ENCODE measurements at regions not wholly inside any gene's neighbourhood (a gene's known extent, or its start where the extent isn't known, plus 50 kb on each side); places are given as distances from the start of the nearest gene placed in this dataset.
"Not testable (repeated sequence)": the region's sequence is repeated elsewhere in the genome, so short reads cannot be mapped to it uniquely, and the experiment has no call there.

DNA sequence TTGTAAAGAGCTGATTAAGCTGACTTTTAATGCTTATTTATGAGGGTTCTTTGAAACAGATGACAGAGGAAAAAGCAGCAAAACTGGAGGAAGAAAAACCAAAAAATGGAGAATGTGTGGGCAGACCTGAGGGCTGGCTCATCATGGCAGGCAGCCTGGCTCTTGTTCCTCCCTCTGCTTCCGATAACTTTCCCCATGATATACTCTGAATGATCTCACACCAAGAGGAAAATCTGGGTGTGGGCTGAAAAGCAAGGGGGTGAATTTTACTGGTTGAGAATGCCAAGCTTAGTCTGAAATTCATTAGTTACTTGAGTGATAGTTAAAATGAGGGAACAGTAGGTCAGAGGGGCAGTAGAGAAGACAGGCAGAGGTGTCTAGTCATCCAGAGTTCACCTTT lies 330.1 kb upstream of the PRICKLE1 start:
- DNase-seq (ENCODE audit: low spot score): no peak

DNA sequence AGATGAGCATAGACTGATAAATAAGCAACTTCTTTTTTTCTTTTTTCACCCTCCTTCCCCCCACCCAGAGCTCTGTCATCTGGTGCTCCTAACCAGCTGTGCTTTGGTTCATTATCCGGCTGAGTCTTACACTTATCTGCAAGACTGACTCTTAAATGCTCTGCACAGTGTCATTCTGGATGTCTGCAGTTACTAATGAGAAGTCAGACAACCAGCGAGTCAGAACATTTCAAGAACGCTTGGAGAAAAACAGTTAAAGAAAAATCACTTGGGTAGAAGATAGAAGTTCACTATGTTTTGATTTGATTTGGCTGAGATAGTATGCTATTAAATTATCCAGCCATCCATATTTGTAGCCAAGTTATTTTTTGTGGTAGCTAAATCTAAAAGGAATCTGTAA lies 328.9 kb upstream of the PRICKLE1 start:
- no peak for DNase-seq (ENCODE audit: low spot score)

- no peak for DNase-seq (ENCODE audit: low spot score)
These were observed 326.6 kb upstream of the PRICKLE1 start for GRCh38 chr12:42916143-42916542.

GRCh38 chr12:42915426-42915825 lies 325.9 kb upstream of the PRICKLE1 start:
- no peak for DNase-seq (ENCODE audit: low spot score)

DNA sequence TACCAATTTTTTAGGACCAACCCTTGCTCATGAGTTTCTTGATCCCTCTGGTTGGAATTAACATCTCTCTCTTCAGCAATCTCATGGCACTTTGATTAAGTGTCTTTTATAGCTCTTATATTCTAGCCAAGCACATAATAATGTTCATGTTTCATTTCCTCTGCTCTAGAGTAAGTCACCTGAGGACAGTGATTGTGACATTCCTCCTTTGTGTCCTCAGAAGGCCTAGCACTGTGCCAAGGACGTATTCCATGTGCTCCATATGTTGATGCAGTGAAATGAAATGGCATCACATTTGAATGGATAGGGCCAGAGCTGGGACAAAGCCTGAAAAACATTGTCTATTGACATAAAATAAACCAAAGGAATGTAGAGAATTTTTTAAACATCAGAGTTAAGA lies 322.8 kb upstream of the PRICKLE1 start:
- no peak for DNase-seq (ENCODE audit: low spot score)

- DNase-seq (ENCODE audit: low spot score): no peak
These were observed 321.1 kb upstream of the PRICKLE1 start for GRCh38 chr12:42910656-42911055.

- DNase-seq (ENCODE audit: low spot score): no peak
These were observed 319.2 kb upstream of the PRICKLE1 start for GRCh38 chr12:42908712-42909111.

DNA sequence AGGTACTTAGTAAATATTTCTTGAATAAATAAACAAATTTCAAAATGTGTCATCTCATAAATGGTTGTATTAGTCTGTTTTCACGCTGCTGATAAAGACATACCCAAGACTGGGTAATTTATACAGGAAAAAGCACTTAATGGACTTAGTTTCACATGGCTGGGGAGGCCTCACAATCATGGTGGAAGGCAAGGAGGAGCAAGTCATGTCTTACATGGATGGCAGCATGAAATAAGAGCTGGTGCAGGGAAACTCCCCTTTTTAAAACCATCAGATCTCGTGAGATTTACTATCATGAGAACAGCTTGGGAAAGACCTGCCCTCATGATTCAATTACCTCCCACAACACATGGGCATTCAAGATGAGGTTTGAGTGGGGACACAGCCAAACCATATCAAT lies 317.3 kb upstream of the PRICKLE1 start:
- not testable (repeated sequence) for DNase-seq (ENCODE audit: low spot score)

DNA sequence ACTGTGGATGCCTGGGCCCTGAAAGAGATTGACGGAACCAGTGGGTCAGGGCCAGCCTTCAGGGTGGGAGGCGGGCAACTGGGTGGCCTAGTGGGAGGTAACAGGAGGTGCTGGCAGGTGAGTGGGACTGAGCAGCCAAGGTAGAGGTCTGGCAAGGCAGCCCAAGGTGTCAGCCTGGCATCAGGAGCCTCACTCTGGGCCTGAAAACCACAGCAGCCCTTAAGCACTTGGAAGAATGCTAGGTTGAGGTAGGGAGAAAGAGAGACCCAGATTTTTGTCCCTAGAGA lies 315.8 kb upstream of the PRICKLE1 start:
- DNase-seq (ENCODE audit: low spot score): no peak

DNA sequence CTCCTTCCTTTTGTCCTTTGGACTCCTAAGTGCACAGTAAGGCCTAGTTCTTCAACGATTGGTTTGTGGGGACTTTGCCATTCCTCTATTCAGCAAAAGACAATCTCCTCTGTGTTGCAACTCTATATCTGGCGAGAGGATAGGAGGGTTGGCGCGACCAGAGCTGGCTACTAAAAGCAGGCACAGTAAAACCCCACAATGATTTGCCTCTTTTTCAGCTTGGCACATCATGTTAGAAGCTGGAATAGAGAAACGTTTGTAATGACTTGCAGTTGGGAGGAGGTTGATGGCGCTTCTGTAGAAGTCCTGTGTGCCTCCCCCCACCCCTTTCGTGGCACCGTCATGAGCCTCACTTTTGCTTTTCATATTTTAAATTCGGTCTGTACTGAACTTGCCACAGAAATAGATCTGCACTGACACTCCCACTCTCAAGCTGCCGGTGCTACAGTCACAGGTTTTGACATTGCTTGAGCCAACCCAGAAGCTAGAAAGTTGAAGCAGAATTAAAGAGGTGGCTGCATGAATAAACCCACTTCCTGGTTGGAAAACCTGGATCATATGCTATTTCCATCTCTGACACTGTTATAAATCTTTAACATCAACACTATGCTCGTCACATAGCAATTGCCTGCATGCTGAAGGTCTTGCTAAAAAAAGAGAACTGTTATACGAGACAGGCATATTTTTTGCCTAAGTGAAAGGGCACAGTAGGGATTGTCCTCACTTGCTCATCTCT lies 315.3 kb upstream of the PRICKLE1 start:
- no peak for DNase-seq (ENCODE audit: low spot score)

DNA sequence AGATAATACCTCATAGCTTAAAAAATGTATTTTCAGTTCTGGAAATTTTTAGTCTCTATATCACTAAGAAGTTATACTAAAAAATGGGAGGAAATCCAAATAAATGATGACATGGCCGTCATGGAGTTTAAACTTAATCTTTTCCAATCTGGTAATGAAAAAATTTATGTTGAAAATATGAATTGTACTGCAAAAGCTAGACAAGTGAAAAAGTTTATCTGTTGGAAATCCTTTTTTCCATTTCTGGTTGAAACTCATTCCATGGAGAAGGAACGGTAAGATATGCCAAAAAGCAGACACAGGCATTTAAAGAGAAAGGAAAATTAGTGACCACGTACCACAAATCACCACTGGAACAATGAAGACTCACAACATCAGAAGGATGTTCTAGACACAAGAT lies 314.2 kb upstream of the PRICKLE1 start:
- DNase-seq (ENCODE audit: low spot score): no peak

- no peak for DNase-seq (ENCODE audit: low spot score)
These were observed 312.5 kb upstream of the PRICKLE1 start for GRCh38 chr12:42902001-42902400.

DNA sequence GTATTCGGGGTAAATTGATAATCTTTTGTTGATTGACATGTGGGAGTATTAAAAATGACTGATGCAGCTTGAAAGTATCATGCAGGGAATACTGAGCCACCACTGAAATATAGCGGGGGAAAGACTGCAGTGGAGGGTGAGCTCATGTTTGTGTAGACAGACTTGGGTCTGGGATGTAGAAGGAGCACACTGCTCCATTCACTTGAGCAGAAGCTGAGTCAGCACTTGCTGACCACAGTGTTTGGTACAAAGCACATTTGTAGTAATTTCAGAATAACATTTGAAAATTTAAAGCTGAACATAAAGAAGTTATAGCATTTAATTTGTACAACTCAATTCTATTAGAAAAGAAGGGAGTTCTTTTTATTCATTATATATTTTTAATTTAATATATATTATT lies 304.3 kb upstream of the PRICKLE1 start:
- DNase-seq (ENCODE audit: low spot score): no peak

- DNase-seq (ENCODE audit: low spot score): no peak
These were observed 303.4 kb upstream of the PRICKLE1 start for GRCh38 chr12:42892702-42893551.

GRCh38 chr12:42887657-42888056 lies 298.1 kb upstream of the PRICKLE1 start:
- DNase-seq (ENCODE audit: low spot score): no peak

- DNase-seq (ENCODE audit: low spot score): no peak
These were observed 296.6 kb upstream of the PRICKLE1 start for GRCh38 chr12:42886160-42886559.

GRCh38 chr12:42885677-42886076 lies 296.1 kb upstream of the PRICKLE1 start:
- no peak for DNase-seq (ENCODE audit: low spot score)

DNA sequence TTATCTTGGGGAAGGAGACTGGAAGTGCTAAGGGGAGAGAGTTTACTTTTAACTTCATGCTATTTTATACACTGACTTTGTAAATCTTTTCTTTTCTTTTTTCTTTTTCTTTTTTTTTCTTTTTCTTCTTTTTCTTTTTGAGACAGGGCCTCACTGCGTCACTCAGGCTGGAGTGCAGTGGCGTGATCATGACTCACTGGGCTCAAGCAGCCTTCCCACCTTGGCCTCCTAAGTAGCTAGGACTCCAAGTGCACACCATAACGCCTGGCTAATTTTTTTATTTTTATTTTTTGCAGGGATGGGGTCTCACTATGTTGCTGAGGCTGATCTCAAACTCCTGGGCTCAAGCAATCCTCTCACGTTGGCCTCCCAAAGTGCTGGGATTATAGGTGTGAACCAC lies 294.6 kb upstream of the PRICKLE1 start:
- no peak for DNase-seq (ENCODE audit: low spot score)

GRCh38 chr12:42873401-42873800 lies 283.9 kb upstream of the PRICKLE1 start:
- DNase-seq (ENCODE audit: low spot score): no peak

DNA sequence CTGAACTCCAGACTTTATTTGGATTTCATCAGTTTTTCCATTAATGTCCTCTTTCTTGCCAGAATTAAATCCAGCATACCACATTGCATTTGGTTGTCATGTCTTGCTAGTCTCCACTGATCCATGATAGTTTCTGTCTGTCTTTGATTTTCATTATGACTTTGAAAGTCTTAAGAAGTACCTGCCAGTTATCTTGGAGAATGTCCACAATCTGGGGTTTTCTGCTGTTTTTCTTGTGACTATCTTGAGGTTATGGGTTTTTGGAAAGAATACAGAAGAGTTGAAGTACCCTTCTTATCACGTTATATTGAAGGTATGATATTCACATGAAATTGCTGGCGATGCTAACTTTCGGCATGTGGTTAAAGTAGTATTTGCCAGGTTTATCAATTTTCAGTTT lies 282.3 kb upstream of the PRICKLE1 start:
- no peak for DNase-seq (ENCODE audit: low spot score)

DNA sequence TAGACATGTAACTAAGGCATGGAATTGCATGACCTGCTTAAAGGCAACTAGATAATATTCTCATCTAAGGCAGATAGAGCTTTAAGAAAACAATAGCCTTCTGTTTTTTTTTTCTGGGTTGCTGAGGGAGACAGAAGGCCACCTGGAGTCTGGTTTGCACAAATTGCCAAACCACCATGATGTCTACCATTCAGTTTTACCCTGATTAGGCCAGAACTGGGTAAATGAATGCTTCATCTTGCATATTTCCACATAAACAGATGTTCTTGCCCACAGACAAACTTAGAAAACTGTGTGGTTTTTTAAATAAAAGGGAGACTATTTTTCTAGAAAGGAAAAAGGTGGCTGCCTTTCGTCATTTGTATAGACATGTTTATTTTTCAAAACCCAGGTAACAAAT lies 278.7 kb upstream of the PRICKLE1 start:
- DNase-seq (ENCODE audit: low spot score): no peak

DNA sequence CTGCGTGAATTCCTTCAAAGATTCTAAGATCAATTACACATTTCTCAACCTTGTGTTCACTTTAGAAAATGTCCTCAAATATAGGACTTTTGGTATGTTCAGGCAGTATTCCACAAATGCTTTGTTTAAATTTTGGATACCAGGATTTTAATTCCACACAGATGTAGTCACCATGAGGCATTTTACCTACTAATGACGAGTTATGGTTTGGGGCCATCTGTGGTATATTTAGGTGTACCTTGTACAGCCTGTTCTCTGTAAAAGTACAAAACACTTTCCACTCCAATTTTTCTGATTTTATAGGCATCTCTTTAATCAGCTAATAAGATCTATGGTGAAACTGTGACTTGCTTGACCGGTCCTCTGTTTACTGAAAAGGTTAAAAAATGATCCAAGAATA lies 275.7 kb upstream of the PRICKLE1 start:
- no peak for DNase-seq (ENCODE audit: low spot score)

DNA sequence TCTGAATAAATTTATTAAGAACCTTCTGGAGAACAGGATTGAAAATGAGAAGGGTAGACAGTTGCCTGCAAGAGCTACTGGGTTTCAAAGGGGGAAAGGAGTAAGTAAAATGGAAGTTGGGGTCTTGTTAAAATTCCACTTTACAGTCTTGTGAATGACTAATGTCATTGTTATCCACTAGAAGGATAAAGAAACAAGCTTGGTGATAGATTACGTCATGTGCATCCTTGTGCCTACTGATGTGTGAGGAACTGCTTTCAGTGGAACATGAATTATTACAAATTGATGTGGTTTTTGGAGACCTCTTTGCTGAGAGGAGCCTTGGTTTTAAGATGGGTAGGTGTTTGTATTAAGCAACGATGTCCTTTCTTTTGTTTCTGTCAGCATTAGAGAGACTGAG lies 272.5 kb upstream of the PRICKLE1 start:
- no peak for DNase-seq (ENCODE audit: low spot score)

DNA sequence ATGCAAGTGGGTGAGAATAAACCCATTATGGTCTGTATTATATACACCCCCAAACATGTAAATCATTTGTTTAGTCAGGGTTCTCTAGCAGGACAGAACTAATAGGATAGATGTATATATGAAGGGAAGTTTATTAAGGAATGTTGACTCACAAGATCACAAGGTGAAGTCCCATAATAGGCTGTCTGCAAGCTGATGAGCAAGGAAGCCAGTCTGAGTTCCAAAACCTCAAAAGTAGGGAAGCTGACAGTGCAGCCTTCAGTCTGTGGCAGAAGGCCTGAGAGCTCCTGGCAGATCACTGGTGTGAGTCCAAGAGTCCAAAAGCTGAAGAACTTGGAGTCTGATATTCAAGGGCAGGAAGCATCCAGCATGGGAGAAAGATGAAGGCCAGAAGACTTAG lies 270.8 kb upstream of the PRICKLE1 start:
- not testable (repeated sequence) for DNase-seq (ENCODE audit: low spot score)

Measured in ecto neural progenitor cell (in vitro differentiated cells).